GM19463 (cell line): ENCODE measurements at regions not wholly inside any gene's neighbourhood (a gene's known extent, or its start where the extent isn't known, plus 50 kb on each side); places are given as distances from the start of the nearest gene placed in this dataset.
"Not testable (repeated sequence)": the region's sequence is repeated elsewhere in the genome, so short reads cannot be mapped to it uniquely, and the experiment has no call there.

Source experiments
- ATAC-seq: cut with Tn5 transposase; IDR thresholded peaks from one replicate; pipeline ENCODE4 v1.9.1; 2021; ENCODE audit warnings: mild to moderate bottlenecking, moderate library complexity; ENCODE audit not compliant: unreplicated experiment

GRCh38 chr4:79559398-79559797 lies 151.4 kb upstream of the GK2 start:
- ATAC-seq: not testable (repeated sequence)

DNA sequence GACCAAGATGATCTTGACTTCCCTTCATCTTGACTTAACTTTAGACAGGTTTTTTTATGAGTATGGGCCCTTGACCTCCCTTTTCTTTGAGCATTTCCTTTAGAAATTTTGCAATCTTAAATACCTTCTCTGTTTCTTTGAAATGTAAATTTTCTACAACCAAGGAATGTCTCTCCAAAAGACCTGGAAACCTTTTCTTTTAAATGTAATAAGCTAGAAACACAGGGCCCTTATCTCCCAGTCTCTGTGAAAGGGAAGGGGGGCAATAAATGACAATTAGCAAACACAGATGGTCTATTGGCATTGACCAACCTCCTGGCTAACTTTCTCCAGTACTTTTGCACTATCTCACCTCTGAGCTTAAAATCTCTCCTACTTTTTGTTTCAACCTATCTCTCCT lies 144.3 kb upstream of the GK2 start:
- ATAC-seq: no peak

GRCh38 chr4:79551555-79551954 lies 143.5 kb upstream of the GK2 start:
- ATAC-seq: no peak

- ATAC-seq: no peak
Measured at GRCh38 chr4:79547851-79548250, 139.8 kb upstream of the GK2 start.

DNA sequence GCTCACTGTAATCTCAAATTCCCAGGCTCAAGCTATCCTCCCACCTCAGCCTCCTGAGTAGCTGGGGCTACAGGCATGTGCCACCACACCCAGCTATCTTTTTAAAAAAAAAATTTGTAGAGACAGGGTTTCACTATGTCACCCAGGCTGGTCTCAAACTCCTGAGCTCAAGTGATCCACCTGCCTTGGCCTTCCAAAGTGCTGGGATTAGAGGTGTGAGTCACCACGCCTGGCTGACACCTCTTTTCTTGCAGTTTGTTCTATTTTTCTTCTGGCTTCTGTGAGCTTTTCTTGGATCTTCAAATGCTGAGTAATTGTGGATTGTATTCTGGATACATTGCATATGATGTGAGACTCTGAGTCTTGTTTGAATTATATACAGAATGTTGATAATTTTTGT lies 137.3 kb upstream of the GK2 start:
- ATAC-seq: not testable (repeated sequence)

- no peak for ATAC-seq
Measured at GRCh38 chr4:79540143-79540542, 132.1 kb upstream of the GK2 start.

- ATAC-seq: no peak
Measured at GRCh38 chr4:79535516-79535915, 127.5 kb upstream of the GK2 start.

DNA sequence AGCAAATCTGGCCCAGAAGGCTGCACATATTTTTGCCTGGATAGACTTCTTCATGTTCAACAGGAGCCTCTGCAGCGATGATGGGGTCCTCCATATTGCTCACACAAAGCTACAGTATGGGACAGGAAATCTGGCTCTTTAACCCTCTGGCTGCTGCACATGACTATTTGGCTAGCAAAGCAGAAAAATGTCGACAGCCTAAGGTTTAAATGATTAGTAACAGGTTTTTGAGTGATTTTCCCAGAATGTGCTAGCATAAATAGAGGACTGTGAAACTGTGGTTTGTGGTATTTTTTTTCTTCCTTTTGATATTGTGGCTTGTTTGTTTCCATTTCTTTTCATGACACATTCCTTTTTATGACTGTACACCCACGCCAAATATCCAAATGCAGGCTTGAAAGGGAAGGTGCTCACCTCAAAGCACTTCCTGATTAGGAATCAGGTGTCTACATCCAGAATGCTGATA lies 120.2 kb upstream of the GK2 start:
- ATAC-seq: no peak

- no peak for ATAC-seq
Measured at GRCh38 chr4:79526641-79527565, 118.9 kb upstream of the GK2 start.

- ATAC-seq: no peak
Measured at GRCh38 chr4:79516114-79516513, 108.1 kb upstream of the GK2 start.

DNA sequence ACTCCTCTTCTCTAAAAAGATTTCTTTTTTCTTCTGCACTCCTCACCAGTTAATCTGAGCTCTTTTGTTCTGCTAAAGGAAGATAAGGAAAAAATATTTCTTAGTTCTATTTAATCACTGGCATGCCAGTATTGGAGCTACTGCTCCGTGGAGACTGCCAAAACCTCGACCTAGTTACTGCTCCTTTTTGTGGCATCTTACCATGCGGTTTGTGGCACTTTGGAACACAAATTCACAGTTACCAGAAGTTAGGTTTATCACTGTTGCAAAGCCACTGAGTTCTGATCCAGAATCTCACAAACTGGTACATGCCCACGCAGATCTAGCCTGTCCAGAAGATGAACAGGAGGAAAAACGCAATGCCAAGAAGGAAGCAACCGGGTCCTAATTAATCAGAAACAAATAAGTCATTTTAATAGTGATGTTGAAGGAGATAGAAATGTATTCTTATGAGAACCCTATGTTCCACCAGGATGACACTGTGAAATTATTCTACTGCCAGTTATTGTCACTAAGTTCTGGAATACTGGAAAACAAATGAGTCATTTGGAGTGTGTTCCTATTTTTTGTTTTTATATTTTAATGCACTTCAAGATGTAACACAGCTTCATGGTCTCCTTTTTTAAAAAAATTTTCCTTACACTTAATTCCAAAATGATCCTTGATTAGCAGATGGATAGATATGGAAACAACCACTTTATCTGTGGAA lies 106.7 kb upstream of the GK2 start:
- no peak for ATAC-seq

DNA sequence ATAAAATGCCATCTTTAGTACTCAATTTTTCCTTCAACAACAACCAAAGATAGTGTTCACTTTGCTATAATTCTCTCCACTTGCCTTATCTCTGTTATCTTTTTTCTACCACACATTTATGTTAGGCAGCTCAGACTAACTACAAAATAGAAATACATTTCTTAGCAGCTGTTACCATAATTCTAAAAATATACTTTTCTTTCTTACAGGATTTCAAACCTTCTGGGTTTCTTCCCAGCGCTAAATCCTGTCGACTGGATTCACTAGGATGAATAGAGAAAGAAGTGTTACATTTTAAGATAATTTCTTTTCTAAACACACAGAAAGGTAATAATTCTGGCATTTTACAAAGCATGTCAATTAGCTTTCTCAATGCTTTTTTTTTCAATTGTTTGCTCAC lies 105.5 kb upstream of the GK2 start:
- ATAC-seq: no peak

GRCh38 chr4:79512363-79512762 lies 104.3 kb upstream of the GK2 start:
- no peak for ATAC-seq

GRCh38 chr4:79502081-79502480 lies 94.1 kb upstream of the GK2 start:
- no peak for ATAC-seq

GRCh38 chr4:79498282-79498681 lies 90.3 kb upstream of the GK2 start:
- no peak for ATAC-seq

GRCh38 chr4:79497001-79497400 lies 89.0 kb upstream of the GK2 start:
- no peak for ATAC-seq

- ATAC-seq: no peak
Measured at GRCh38 chr4:79495447-79495846, 87.4 kb upstream of the GK2 start.

DNA sequence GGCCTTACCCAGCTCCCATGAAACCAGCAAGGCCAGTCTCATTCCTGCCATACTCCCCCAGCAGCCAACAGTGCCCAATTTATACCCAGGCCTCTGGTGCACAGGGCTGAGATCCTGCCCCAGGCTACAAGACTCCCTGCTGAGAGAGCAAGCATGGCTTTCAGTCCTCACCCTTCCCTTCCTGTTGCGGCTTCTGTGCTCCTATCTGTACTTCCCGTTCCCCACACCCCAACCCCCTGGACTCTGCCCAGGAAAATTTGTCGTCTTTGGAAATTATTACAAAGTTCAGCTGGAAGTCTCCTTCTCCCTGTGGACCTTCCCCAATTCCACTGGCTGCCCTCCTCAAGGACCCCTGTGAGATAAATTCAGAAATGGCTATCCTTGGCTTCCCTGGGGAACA lies 84.1 kb upstream of the GK2 start:
- no peak for ATAC-seq

GRCh38 chr4:79489506-79489905 lies 81.5 kb upstream of the GK2 start:
- ATAC-seq: no peak

GRCh38 chr4:79476196-79476595 lies 68.2 kb upstream of the GK2 start:
- ATAC-seq: no peak

GRCh38 chr4:79473439-79473724 lies 65.4 kb upstream of the GK2 start:
- ATAC-seq: no peak

- no peak for ATAC-seq
Measured at GRCh38 chr4:79472693-79473438, 64.8 kb upstream of the GK2 start.
